ENCODE measurements at regions not wholly inside any gene's neighbourhood (a gene's known extent, or its start where the extent isn't known, plus 50 kb on each side); places are given as distances from the start of the nearest gene placed in this dataset.

DNA sequence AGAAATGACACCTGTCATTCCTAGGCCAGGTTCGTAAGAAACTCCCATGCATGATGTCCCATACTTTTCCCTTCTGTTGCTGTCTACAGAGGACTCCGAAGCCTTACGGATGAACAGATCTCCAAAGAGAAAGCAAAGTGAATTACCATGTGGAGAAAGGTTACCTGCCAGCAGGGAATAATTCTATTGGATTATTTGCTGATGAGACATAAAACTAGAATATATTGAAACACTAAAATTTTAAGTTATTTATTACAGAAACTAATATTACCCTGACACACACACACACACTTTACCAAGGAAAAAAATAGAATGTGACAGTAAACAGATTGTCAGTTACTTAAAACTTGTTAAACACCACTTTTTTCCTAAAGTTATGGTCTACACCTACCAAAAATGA lies 452.7 kb upstream of the DAB2 start:
- no peak for TF ChIP-seq EZH2 (IDR thresholded peaks at IDR 0.05; ENCODE audit: low read length, missing control alignments)
- TF ChIP-seq, protein P1, sequence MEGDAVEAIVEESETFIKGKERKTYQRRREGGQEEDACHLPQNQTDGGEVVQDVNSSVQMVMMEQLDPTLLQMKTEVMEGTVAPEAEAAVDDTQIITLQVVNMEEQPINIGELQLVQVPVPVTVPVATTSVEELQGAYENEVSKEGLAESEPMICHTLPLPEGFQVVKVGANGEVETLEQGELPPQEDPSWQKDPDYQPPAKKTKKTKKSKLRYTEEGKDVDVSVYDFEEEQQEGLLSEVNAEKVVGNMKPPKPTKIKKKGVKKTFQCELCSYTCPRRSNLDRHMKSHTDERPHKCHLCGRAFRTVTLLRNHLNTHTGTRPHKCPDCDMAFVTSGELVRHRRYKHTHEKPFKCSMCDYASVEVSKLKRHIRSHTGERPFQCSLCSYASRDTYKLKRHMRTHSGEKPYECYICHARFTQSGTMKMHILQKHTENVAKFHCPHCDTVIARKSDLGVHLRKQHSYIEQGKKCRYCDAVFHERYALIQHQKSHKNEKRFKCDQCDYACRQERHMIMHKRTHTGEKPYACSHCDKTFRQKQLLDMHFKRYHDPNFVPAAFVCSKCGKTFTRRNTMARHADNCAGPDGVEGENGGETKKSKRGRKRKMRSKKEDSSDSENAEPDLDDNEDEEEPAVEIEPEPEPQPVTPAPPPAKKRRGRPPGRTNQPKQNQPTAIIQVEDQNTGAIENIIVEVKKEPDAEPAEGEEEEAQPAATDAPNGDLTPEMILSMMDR (conservative IDR thresholded peaks at IDR 0.05 in 1 of 2, IDR thresholded peaks at IDR 0.05 in 1 of 2; ENCODE audit: low read depth in 1 of 2, low read length in 2 of 2): no peak

Data from fibroblast of lung (primary cell).